ENCODE measurements at regions not wholly inside any gene's neighbourhood (a gene's known extent, or its start where the extent isn't known, plus 50 kb on each side); places are given as distances from the start of the nearest gene placed in this dataset.

- TF ChIP-seq NR2C1 (IDR thresholded peaks at IDR 0.05) (no peak), NR2C1 (tag; IDR thresholded peaks at IDR 0.05) (no peak), ESRRB (CRISPR knock-in tag; IDR thresholded peaks at IDR 0.05; ENCODE audit: borderline replicate concordance) (no peak), EP300 (IDR thresholded peaks at IDR 0.05; ENCODE audit: low read length) (no peak), ZNF184 (CRISPR knock-in tag; IDR thresholded peaks at IDR 0.05) (no peak), THAP12 (CRISPR knock-in tag; IDR thresholded peaks at IDR 0.05) (no peak), NCOA2 (IDR thresholded peaks at IDR 0.05; ENCODE audit: partially characterized antibody in 2 of 2) (no peak)
Observed at GRCh38 chr2:219877728-219878127, 250.3 kb downstream of the SLC4A3 start (continued).

- in situ Hi-C loops (cut with MboI) (no loop called here), intact Hi-C loops (cut with micrococcal nuclease) (no loop called here)
- 0% methylated on average over 4 of the region's 5 CpGs for WGBS (ENCODE audit: insufficient coverage, low coverage, missing lambda C conversion rate)
- Histone ChIP-seq H3K27ac (ENCODE audit: extremely low read depth, low read depth, low read length) (no peak overlapping the region), H2AFZ (ENCODE audit: low read depth, low read length) (no peak overlapping the region), H3K36me3 (ENCODE audit: control insufficient read depth, insufficient read depth, low read length) (no peaks in the 10 kb centered on the region), H3K9me3 (replicated peaks; ENCODE audit: control insufficient read depth, insufficient read depth, low read depth, low read length) (no peaks in the 10 kb centered on the region), H3K27me3 (ENCODE audit: control insufficient read depth in 2 of 2, insufficient read depth in 2 of 2, low read length in 2 of 2) (no peaks in the 10 kb centered on the region), H3K79me2 (ENCODE audit: control insufficient read depth, insufficient read depth, low read length) (no peaks in the 10 kb centered on the region), H3K4me3 (no peak overlapping the region), H3K9me1 (ENCODE audit: control insufficient read depth, insufficient read depth, low read length) (no peaks in the 10 kb centered on the region), H3K4me1 (replicated peaks in 1 of 2; ENCODE audit: control insufficient read depth in 2 of 2, insufficient read depth in 2 of 2, low read length in 2 of 2) (no peaks in the 10 kb centered on the region), H3K4me2 (ENCODE audit: insufficient read depth, low read length) (no peak overlapping the region), H4K20me1 (replicated peaks; ENCODE audit: control insufficient read depth, insufficient read depth, low read length) (no peaks in the 10 kb centered on the region), H3K9ac (ENCODE audit: insufficient read depth in 1 of 2, low read depth in 2 of 2, low read length in 2 of 2) (no peak overlapping the region)
- no peak for DNase-seq (ENCODE audit: extremely low read depth in 1 of 4, low spot score in 3 of 4)
- ChIA-PET POLR2A (no interaction called here), CTCF (ENCODE audit: low intra/inter-chr PET ratio) (no interaction called here)
- no peak for FAIRE-seq
- BruUV-seq (replicated peaks): no TSS peak
- no peak for ATAC-seq
- TF ChIP-seq ZNF184 (CRISPR knock-in tag; IDR thresholded peaks at IDR 0.05) (no peak), FOXO4 (CRISPR knock-in tag; IDR thresholded peaks at IDR 0.05) (no peak), BCL6 (CRISPR knock-in tag; IDR thresholded peaks at IDR 0.05) (no peak), LCOR (CRISPR knock-in tag; IDR thresholded peaks at IDR 0.05) (no peak), NBN (IDR thresholded peaks at IDR 0.05; ENCODE audit: low read depth) (no peak), SMARCC2 (IDR thresholded peaks at IDR 0.05; ENCODE audit: low read depth) (no peak), FOXK2 (conservative IDR thresholded peaks at IDR 0.05 in 1 of 2, IDR thresholded peaks at IDR 0.05 in 1 of 2; ENCODE audit: low read depth in 2 of 2) (no peak), AFF1 (IDR thresholded peaks at IDR 0.05; ENCODE audit: low read depth in 1 of 2, partially characterized antibody in 2 of 2) (no peak), SRSF7 (optimal IDR thresholded peaks at IDR 0.05; ENCODE audit: low read depth, low read length) (no peak), ESRRB (CRISPR knock-in tag; IDR thresholded peaks at IDR 0.05; ENCODE audit: borderline replicate concordance) (no peak), ZNF134 (CRISPR knock-in tag; conservative IDR thresholded peaks at IDR 0.05) (no peak)
Observed at GRCh38 chr2:219878516-219878915, 251.1 kb downstream of the SLC4A3 start.

Measured in K562 (cell line).